ENCODE measurements at regions not wholly inside any gene's neighbourhood (a gene's known extent, or its start where the extent isn't known, plus 50 kb on each side); places are given as distances from the start of the nearest gene placed in this dataset.

- no peak for DNase-seq (ENCODE audit: low read depth in 2 of 2)
These were observed 105.7 kb upstream of the B3GAT1 start for GRCh38 chr11:134517621-134518293.

DNA sequence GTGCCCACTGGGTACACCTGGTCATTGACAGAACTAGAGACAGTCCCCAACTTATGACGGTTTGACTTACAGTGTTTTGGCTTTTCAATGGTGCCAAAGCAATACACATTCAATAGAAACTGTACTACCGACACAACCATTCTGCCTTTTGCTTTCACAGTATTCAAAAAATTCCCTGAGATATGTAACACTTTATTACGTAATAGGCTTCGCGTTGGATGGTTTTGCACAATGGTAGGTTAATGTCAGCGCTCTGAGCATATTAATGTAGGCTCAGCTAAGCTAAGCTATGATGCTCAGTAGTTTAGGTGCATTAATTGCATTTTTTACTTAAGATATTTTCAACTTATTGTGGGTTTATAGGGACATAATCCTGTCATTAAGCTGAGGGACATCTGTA lies 105.1 kb upstream of the B3GAT1 start:
- no peak for DNase-seq (ENCODE audit: low read depth in 2 of 2)

DNA sequence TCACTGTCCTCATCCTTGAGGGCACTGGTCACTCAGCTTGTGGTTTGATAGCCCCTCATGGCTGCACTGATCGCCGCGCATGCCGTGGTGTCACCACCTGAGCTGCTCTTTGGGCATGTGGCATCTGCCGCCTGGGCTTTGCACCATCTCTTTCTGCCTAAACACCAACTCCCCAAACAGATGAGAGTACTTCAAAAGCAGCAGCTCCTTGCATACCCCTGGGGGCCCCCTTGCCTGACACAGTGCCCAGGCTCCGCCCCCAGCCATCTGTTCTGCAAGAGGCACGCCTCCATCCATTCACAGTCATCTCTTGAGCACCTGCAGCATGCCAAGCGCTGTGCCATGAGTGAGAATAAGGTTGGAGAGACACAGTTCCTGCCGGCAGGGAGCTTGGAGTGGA lies 104.5 kb upstream of the B3GAT1 start:
- no peak for DNase-seq (ENCODE audit: low read depth in 2 of 2)

DNA sequence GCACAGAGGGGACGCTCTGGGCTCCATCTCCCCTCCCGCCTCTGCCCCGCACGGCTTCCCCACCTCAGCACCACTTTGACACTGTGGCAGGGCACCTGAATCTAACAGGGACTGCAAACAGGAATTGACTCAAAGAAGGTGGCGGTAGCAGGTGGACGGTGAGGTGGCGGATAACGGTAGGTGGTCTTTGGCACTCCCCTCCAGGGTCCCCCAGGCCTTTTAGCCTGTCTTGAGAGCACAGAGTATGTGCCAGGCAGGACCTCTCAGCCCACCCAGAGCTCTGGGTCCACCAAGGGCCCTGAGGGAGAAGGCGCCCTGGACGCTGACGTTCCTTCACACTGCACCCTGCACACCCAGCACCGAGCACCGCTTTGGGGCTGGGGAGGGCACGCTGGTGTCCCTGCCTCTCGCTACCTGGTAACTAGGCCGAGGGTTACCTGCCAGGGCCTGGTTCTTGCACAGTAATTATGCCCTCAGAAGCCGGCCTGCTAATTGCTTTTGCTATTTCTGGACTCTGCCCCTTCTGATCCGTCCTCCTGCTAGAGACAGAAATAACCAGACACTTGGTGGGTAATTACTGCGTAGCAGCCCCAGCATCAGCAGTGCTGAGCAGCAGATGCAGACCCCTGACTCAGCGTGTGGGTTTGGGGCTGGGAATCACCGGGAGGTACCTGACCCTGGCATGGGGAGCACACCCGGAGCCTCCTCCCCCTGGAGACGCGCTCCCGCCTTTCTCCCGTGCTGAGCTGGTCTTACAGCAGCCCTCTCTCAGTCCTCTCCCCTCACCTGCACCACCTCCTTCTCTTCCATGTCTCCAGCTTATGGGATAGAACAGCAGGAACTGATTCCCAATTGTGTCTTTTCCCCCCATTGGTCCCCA lies 103.3 kb upstream of the B3GAT1 start:
- no peak for DNase-seq (ENCODE audit: low read depth in 2 of 2)

DNA sequence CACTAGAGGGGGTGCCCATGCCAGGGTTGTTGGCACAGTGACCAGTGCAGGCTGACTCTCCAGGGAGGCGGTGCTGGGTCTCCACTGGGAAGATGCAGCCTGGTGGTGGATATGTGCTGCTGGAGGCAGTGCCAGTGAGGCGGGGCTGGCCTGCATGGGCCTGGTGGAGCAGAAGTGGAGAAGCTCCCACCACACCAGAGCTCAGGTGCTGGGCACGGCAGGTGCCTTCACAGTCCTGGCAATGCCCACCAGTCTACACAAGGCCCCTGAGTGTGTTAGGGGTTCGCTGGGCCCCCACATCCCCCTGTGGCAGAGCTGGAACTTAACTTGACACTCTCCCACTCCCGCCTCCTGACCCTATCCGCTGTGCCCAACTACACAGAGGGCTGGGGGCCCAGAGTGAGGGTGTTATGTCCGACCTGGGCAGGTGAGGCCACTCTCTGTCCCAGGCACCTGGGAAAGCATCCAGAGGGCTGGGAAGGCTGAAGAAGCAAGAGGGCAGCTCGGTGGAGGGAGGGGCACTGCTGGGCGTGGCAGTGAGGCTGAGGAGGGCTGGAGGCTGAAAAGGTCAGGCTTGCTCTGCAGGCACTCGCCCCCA lies 102.4 kb upstream of the B3GAT1 start:
- no peak for DNase-seq (ENCODE audit: low read depth in 2 of 2)

DNA sequence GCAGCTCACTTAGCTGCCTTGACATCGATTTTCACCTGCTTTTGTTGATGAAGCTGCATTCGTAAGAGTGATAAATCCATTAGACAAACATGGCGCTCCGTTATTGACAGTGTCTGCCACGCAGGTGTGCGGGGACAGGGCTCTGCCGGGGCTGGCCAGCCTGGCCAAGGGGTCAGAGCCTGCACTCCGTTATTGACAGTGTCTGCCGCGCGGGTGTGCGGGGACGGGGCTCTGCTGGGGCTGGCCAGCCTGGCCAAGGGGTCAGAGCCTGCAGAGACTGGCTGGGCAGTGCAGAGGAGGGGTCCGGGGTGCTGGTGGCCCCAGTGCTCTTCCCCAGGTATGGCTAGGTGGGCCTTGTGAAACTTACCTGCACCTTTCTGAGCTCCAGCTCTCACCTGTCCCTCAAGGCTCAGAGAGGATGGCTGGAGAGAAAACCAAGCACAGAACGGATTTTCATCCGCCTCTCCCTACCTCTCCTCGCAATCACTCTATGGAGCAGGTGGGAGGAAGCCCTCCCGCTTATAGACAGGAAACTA lies 101.6 kb upstream of the B3GAT1 start:
- DNase-seq (ENCODE audit: low read depth in 2 of 2): no peak

DNA sequence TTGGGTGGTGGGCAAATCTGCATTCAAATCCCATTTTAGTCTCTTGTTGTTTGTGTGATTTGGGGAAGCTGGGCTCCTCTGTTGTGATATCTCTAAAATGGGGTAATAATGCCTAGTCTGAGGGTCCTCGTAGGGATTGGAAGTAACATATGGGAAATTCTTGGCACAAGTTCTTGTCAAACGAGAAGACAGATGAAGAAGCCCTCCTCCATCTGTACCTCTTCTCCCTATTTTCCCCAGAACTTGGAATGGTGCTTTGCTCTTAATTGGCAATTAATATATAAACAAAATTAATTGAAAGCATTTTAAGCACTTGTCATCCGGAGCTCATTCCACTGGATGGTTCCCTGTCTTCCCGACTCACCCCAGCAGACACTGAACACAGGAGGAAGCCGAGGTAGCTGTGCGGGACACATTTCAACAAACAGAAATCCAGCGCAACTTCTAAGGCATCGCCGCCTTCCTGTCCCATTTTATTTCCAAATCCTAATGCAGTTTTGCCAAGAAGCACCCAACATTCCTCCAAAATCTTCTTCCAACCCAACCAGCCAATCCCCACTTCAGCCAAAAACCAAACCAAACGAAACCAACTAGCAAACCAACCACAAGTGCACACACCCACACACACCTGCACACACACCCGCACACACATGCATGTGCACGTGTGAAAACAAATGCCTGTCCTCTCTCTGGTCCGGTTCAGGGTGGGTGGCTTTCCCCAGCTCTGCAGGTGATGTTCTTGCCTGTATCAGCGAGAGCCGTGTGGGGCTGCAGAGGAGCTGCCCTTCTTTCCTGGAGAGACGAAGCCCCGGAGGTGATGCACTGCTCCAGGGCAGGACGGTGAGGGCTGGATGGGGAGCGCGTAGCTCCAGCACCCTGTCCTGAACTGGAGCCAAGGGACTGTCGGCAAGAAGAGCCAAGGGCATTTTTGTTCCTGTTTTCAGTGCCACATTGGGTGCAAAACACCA lies 100.8 kb upstream of the B3GAT1 start:
- no peak for DNase-seq (ENCODE audit: low read depth in 2 of 2)

- DNase-seq (ENCODE audit: low read depth in 2 of 2): no peak
These were observed 100.0 kb upstream of the B3GAT1 start for GRCh38 chr11:134512061-134512460.

- no peak for DNase-seq (ENCODE audit: low read depth in 2 of 2)
These were observed 99.2 kb upstream of the B3GAT1 start for GRCh38 chr11:134511255-134511654.

DNA sequence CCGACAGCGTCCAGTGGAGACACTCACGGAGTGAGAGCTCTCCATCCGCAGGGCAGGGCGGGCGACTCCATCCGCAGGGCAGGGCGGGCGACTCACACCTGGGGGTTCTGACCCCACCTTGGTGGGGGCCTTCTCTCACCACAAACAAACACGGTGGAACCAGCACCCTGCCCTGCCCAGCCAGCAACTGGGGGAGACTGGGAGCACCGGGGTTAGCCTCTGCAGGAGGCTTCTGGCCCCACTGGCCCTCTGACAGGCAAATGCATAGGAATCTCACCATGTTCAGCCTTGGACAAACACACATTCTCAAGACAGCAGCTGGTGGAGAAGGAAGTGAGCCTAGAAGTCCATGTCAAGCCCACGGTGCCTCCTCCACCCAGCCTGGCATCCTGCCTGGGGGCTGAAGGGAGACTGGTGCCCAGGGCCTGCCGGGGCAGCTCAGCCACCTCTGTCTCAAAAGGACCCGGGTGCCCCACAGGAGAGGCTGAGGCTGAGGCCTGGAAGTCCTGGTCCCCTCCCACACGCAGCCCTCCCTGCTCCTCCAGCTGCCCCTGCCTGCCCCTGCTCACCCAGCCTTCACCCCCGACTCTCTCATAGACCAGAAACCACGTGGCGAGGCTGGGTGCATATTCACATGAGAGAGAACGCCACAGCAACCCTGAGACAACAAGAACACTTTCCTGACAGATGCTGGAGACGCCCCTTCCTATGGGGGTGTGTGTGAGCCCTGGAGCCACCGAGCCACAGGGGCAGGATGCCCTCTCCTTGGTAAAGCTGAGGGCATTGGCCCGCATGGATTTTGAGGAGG lies 98.4 kb upstream of the B3GAT1 start:
- DNase-seq (ENCODE audit: low read depth in 2 of 2): no peak

- no peak for DNase-seq (ENCODE audit: low read depth in 2 of 2)
These were observed 97.6 kb upstream of the B3GAT1 start for GRCh38 chr11:134509381-134510232.

GRCh38 chr11:134508219-134508990 lies 96.4 kb upstream of the B3GAT1 start:
- no peak for DNase-seq (ENCODE audit: low read depth in 2 of 2)

- no peak for DNase-seq (ENCODE audit: low read depth in 2 of 2)
These were observed 94.0 kb upstream of the B3GAT1 start for GRCh38 chr11:134506046-134506445.

GRCh38 chr11:134505125-134505524 lies 93.1 kb upstream of the B3GAT1 start:
- DNase-seq (ENCODE audit: low read depth in 2 of 2): no peak

DNA sequence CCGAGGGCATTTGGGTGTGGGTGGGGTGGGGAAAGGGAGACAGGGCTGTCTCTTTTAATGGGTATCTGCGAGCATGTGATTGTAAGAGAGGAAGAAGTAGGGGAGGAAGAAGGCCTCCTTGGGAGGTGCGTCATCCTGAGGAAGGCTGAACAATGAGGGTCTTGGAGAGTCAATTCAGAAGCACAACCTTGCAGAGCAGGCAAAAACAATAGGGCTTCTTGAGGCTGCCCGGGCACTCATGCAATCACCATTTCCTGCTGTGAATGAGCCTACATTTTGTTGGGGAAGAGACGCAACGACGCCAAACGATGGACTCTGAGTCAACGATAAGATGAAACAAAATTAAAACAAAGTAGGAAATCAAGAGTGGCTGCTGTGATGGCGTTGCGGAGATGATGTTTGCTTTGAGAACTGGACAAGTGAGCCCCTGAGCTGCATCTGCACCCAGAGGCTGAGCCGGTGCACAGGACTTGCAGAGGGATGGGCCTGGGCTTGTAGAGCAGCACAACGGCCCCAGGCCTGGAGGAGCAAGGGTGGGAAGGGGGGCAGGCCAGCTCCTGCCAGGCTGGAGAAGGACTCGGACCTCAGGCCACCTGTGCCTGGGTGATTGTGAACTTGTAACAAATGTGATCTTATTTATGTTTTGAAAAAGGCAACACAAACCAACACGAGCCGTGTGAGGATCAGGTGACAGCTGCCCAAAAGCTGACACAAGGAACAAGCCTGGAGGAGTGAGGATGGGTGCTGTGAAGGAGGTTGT lies 92.3 kb upstream of the B3GAT1 start:
- no peak for DNase-seq (ENCODE audit: low read depth in 2 of 2)

DNA sequence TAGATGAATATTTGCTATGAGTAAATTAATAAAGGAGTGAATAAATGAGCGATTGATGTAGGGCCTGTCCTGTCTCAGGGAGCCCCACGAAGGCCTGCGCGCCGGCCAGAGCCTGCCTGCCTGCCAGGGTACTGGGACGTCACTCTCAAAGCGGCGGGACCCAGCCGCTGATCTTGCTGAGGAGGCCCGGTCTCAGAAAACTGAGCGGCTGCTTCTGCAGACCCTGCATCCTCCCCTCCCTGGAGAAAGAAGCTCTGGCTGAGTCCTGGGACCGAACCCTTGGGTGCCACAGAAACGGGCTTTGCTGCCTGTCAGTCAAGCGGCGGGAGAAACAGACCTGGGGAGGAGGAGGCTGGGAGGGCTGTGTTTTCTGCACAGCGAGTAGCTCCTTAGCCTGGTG lies 91.6 kb upstream of the B3GAT1 start:
- no peak for DNase-seq (ENCODE audit: low read depth in 2 of 2)

- DNase-seq (ENCODE audit: low read depth in 2 of 2): no peak
These were observed 91.1 kb upstream of the B3GAT1 start for GRCh38 chr11:134503100-134503499.

- no peak for DNase-seq (ENCODE audit: low read depth in 2 of 2)
These were observed 90.1 kb upstream of the B3GAT1 start for GRCh38 chr11:134502153-134502550.

All from stimulated activated CD8-positive, alpha-beta memory T cell treated with anti-CD3 and anti-CD28 coated beads, Interleukin-2, amount 100 ng/mL, for 1 hour (primary cell).